Heart left ventricle (tissue), 16 donors: ENCODE measurements at regions not wholly inside any gene's neighbourhood (a gene's known extent, or its start where the extent isn't known, plus 50 kb on each side); places are given as distances from the start of the nearest gene placed in this dataset.

Experiments used
- ATAC-seq, 4 donors: fragments of 200-7000 bp; cut with Tn5 transposase; one replicate each; pipeline ENCODE4 v1.9.1; 2020 to 2022; ENCODE audit warnings: moderate library complexity in 4 of 4, mild to moderate bottlenecking in 3 of 4, moderate number of reproducible peaks in 1 of 4
- DNase-seq, 5 donors: peaks; one replicate each; pipeline ENCODE4 v3.0.0-alpha.2; 2020
- H3K27ac ChIP-seq, 12 donors: fragments of 200-600 bp; sonication (generic) in 4 of 12; one replicate each; pipeline versions ENCODE4 v1.5.0 to v1.8.0; 2016 to 2022; ENCODE audit warnings: mild to moderate bottlenecking in 2 of 12
- H3K27me3 ChIP-seq, 9 donors: fragments of 200-600 bp; sonication (generic) in 2 of 9; one replicate each; pipeline versions ENCODE4 v1.5.1 to v1.8.0; 2016 to 2022; ENCODE audit warnings: mild to moderate bottlenecking in 3 of 9
- H3K36me3 ChIP-seq, 9 donors: fragments of 200-600 bp; sonication (generic) in 2 of 9; one replicate each; pipeline versions ENCODE4 v1.5.0 to v1.8.0; 2018 to 2022; ENCODE audit warnings: mild to moderate bottlenecking in 2 of 9
- H3K4me1 ChIP-seq, 12 donors: fragments of 200-600 bp; sonication (generic) in 4 of 12; one replicate each; pipeline versions ENCODE4 v1.5.0 to v1.8.0; 2016 to 2022; ENCODE audit warnings: mild to moderate bottlenecking in 3 of 12
- H3K4me3 ChIP-seq, 12 donors: fragments of 200-600 bp; sonication (generic) in 4 of 12; one replicate each; pipeline versions ENCODE4 v1.5.0 to v1.8.0; 2017 to 2022; ENCODE audit warnings: mild to moderate bottlenecking in 9 of 12, moderate library complexity in 4 of 12
- H3K9me3 ChIP-seq, 12 donors: fragments of 200-600 bp; sonication (generic) in 4 of 12; one replicate each; pipeline versions ENCODE4 v1.5.0 to v1.8.0; 2016 to 2022; ENCODE audit warnings: mild to moderate bottlenecking in 1 of 12
- CTCF ChIP-seq, 12 donors: fragments of 200-600 bp; sonication (generic) in 4 of 12; IDR thresholded peaks; one replicate each; pipeline versions ENCODE4 v1.5.0 to v1.8.0; 2018 to 2022; ENCODE audit warnings: antibody characterized with exemption in 12 of 12, mild to moderate bottlenecking in 5 of 12
- POLR2A ChIP-seq, 2 donors: fragments of 450-650 bp; IDR thresholded peaks; one replicate each; pipeline ENCODE4 v1.6.1; 2017; ENCODE audit warnings: antibody characterized with exemption in 2 of 2, mild to moderate bottlenecking in 2 of 2, moderate library complexity in 2 of 2
- WGBS, 4 donors: extraction: QIAGEN DNeasy Blood & Tissue Kit in 2 of 4; methylation state at CpG; one replicate each; pipeline versions ENCODE4 v1.1.5 to v1.1.7; 2013 to 2018; 5-methylcytosine and 5-hydroxymethylcytosine counted together
- intact Hi-C, 10 donors: fragments of 100-400 bp; cut with DNase I; formaldehyde crosslinking; loops; one replicate each; pipeline versions ENCODE4 v1.11.1 to v1.14.2; 2022
- donor health status: ischemic (EF 13 %, LVEDD 7.1; RV severe dilation, severe dysfunction).
- donor health status: healthy with polysubstance abuse.
- donor health status: DM: no; HTN: yes; CAD: no.
- donor health status: DM: no; HTN: no; CAD: no.
- donor health status: ischemic (EF 25% LVEDD 6.9; RV normal size, moderate dysfunction).
- donor health status: ischemic (EF 25% LVEDD 5.7; RV mildly dilated, moderate dysfunction).
- donor health status: healthy.
- donor health status: DM: yes; HTN: yes; CAD: no.
- donor health status: ischemic (EF 35%, LVEDD 5.7; RV mildly dilated, moderate dysfunction).
- donor health status: nonischemic (EF 11% LVEDD 7.7; RV severe dilation, severe dysfunction).
- donor health status: DM: yes; HTN: yes; CAD: no.
- donor health status: PGD.
- donor health status: ischemic (EF 29% LVEDD 5.4; RV normal size, mild dysfunction).
- donor health status: nonischemic (EF 23%, LVEDD 6.1; RV moderate dilation, normal function).

GRCh38 chr3:74515451-74515850 lies 99.0 kb downstream of the CNTN3 start:
- H3K4me3 ChIP-seq, result no peak overlapping the region
- H3K36me3 ChIP-seq, result no peaks in the 10 kb centered on the region
- intact Hi-C loops, result no loop called here
- DNase-seq, result no peak
- no peak overlapping the region for H3K27ac ChIP-seq
- no peaks in the 10 kb centered on the region for H3K9me3 ChIP-seq
- no peaks in the 10 kb centered on the region for H3K4me1 ChIP-seq
- H3K27me3 ChIP-seq, result no peaks in the 10 kb centered on the region
- no peak for ATAC-seq
- WGBS, 4 donors, result 87 to 92% (median 89%) methylated on average over 3 of the region's 3 CpGs
- TF ChIP-seq POLR2A (IDR thresholded peaks at IDR 0.05) (no peak), CTCF (IDR thresholded peaks at IDR 0.05) (no peak)

DNA sequence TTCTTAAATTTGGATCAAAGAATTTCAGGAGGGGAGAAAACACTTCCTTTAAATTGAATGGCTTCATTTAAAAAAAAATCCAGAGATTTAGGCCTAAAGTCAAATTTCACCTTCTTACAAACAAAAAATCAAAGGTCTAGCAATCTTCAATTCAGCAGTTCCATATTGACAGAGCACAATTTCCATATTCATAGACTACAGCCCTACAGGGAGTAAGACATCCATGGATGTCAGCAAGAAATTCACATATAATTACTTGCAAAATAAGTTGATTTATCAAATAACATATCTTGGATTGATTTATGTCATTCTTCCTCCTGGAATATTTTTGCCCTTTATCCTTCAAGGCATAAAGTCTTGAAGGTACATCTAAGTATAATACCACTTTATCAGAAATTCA lies 103.4 kb downstream of the CNTN3 start:
- DNase-seq, result no peak
- Histone ChIP-seq H3K27ac (no peak overlapping the region), H3K4me1 (no peaks in the 10 kb centered on the region), H3K36me3 (no peaks in the 10 kb centered on the region), H3K9me3 (no peaks in the 10 kb centered on the region), H3K27me3 (no peaks in the 10 kb centered on the region), H3K4me3 (no peak overlapping the region)
- ATAC-seq, result no peak
- intact Hi-C loops, result no loop called here
- TF ChIP-seq POLR2A (IDR thresholded peaks at IDR 0.05), result no peak
- no peak for TF ChIP-seq CTCF (IDR thresholded peaks at IDR 0.05)

- TF ChIP-seq CTCF (IDR thresholded peaks at IDR 0.05), result no peak
- ATAC-seq (no peak), DNase-seq (no peak)
- no peaks in the 10 kb centered on the region for H3K36me3 ChIP-seq
- no peaks in the 10 kb centered on the region for H3K4me1 ChIP-seq
- no peaks in the 10 kb centered on the region for H3K9me3 ChIP-seq
- no peak overlapping the region for H3K27ac ChIP-seq
- H3K27me3 ChIP-seq, result no peaks in the 10 kb centered on the region
- WGBS, 4 donors, result 75 to 81% (median 77%) methylated on average over 5 of the region's 5 CpGs
- intact Hi-C loops, result no loop called here
- H3K4me3 ChIP-seq, result no peak overlapping the region
Observed at GRCh38 chr3:74510261-74510818, 104.1 kb downstream of the CNTN3 start.

- intact Hi-C loops, result no loop called here
- Histone ChIP-seq H3K27ac (no peak overlapping the region), H3K4me3 (no peak overlapping the region), H3K9me3 (no peaks in the 10 kb centered on the region), H3K4me1 (no peaks in the 10 kb centered on the region), H3K36me3 (no peaks in the 10 kb centered on the region), H3K27me3 (no peaks in the 10 kb centered on the region)
- no peak for ATAC-seq
- 87 to 94% (median 90%) methylated on average over 6 of the region's 6 CpGs for WGBS, 4 donors
- DNase-seq, result no peak
- TF ChIP-seq POLR2A (IDR thresholded peaks at IDR 0.05) (no peak), CTCF (IDR thresholded peaks at IDR 0.05) (no peak)
Observed at GRCh38 chr3:74507691-74508090, 106.8 kb downstream of the CNTN3 start.
